Stomach (tissue), 8 donors: ENCODE measurements at regions not wholly inside any gene's neighbourhood (a gene's known extent, or its start where the extent isn't known, plus 50 kb on each side); places are given as distances from the start of the nearest gene placed in this dataset.

Experiments
- DNase-seq, 2 donors: peaks; one replicate each; pipeline versions ENCODE4 v3.0.0 to v3.0.0-alpha.2; 2013 to 2019
- H3K27ac ChIP-seq, 5 donors: fragments of 200-600 bp in 4 of 5; sonication (generic) in 4 of 5; one replicate each; pipeline ENCODE4 v1.5.1; 2013 to 2019; ENCODE audit warnings: mild to moderate bottlenecking in 1 of 5, moderate library complexity in 1 of 5
- H3K27me3 ChIP-seq, 3 donors: fragments of 200-600 bp; sonication (generic); one replicate each; pipeline ENCODE4 v1.5.1; 2017 to 2019; ENCODE audit warnings: mixed run types in 1 of 3
- H3K36me3 ChIP-seq, 4 donors: fragments of 200-600 bp; sonication (generic); 1 replicate in 3 of 4; 2 replicates in 1 of 4; pipeline ENCODE4 v1.5.1; 2016 to 2019
- H3K4me1 ChIP-seq, 4 donors: fragments of 200-600 bp; sonication (generic); one replicate each; pipeline ENCODE4 v1.5.1; 2016 to 2019
- H3K4me3 ChIP-seq, 4 donors: fragments of 200-600 bp; sonication (generic) in 3 of 4; one replicate each; pipeline ENCODE4 v1.5.1; 2016 to 2019; ENCODE audit warnings: mild to moderate bottlenecking in 1 of 4
- H3K9me3 ChIP-seq, 4 donors: fragments of 200-600 bp; sonication (generic); one replicate each; pipeline ENCODE4 v1.5.1; 2016 to 2019
- EP300 ChIP-seq: sonication (generic); formaldehyde crosslinking; IDR thresholded peaks from one replicate; pipeline ENCODE4 v1.6.1; 2017; ENCODE audit warnings: antibody characterized with exemption
- POLR2A ChIP-seq, 4 donors: fragments of 450-650 bp; IDR thresholded peaks; one replicate each; pipeline ENCODE4 v1.6.1; 2016; ENCODE audit warnings: antibody characterized with exemption in 4 of 4, control low read depth in 2 of 4, mild to moderate bottlenecking in 1 of 4, moderate library complexity in 1 of 4
- POLR2AphosphoS5 ChIP-seq, 3 donors: sonication (generic); formaldehyde crosslinking; IDR thresholded peaks; one replicate each; pipeline ENCODE4 v1.6.1; 2016; ENCODE audit warnings: antibody characterized with exemption in 3 of 3
- WGBS, 5 donors: extraction: QIAGEN DNeasy Blood & Tissue Kit in 3 of 5; methylation state at CpG; one replicate each; pipeline versions ENCODE4 v1.1.5 to v1.1.7; 2013 to 2018; 5-methylcytosine and 5-hydroxymethylcytosine counted together
- intact Hi-C: fragments of 100-400 bp; cut with DNase I; formaldehyde crosslinking; loops from one replicate; pipeline ENCODE4 v1.15.1; 2023; ENCODE audit warnings: low total_unique reads
- TF ChIP-seq, protein P1 (sequence below), 7 experiments: fragments of 450-650 bp in 4 of 7; fragments of 200-600 bp in 3 of 7; sonication (generic) in 3 of 7; IDR thresholded peaks; one replicate each; pipeline ENCODE4 v1.5.1; 2016 to 2019; ENCODE audit warnings: antibody characterized with exemption in 7 of 7, control low read depth in 2 of 7, mild to moderate bottlenecking in 1 of 7
- donor health status: healthy with polysubstance abuse.
- donor health status: Bipolar disorder and iron deficiency.
- donor health status: healthy.

DNA sequence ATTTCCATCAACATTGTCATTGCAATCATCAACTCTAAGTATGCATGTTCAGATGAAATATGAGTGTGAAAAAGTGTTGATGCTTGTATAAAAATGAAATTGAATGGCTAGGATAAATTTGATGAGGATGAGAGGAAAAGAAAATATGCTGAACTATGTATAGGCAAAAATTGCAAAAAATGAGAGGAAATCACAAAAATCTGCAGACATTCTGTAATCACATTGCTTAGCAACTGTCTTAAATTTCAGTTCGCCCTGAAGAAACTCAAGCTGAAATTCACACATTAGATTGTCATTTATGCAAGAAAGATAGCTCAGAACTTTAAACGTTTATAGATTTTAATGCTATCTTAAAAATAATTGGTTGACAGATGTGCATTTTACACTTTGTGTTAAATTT, 1098.8 kb upstream of the IGFBP7 start:
- Histone ChIP-seq H3K9me3 (no peaks in the 10 kb centered on the region), H3K27me3 (no peaks in the 10 kb centered on the region), H3K4me1 (no peaks in the 10 kb centered on the region), H3K4me3 (no peak overlapping the region), H3K36me3 (no peaks in the 10 kb centered on the region), H3K27ac (no peak overlapping the region)
- DNase-seq: no peak
- 81 to 92% (median 86%) methylated on average over 2 of the region's 2 CpGs for WGBS, 5 donors
- no peak for TF ChIP-seq POLR2A (IDR thresholded peaks at IDR 0.05)
- no peak for TF ChIP-seq EP300
- TF ChIP-seq, protein P1, sequence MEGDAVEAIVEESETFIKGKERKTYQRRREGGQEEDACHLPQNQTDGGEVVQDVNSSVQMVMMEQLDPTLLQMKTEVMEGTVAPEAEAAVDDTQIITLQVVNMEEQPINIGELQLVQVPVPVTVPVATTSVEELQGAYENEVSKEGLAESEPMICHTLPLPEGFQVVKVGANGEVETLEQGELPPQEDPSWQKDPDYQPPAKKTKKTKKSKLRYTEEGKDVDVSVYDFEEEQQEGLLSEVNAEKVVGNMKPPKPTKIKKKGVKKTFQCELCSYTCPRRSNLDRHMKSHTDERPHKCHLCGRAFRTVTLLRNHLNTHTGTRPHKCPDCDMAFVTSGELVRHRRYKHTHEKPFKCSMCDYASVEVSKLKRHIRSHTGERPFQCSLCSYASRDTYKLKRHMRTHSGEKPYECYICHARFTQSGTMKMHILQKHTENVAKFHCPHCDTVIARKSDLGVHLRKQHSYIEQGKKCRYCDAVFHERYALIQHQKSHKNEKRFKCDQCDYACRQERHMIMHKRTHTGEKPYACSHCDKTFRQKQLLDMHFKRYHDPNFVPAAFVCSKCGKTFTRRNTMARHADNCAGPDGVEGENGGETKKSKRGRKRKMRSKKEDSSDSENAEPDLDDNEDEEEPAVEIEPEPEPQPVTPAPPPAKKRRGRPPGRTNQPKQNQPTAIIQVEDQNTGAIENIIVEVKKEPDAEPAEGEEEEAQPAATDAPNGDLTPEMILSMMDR (IDR thresholded peaks at IDR 0.05): no peak
- no peak for TF ChIP-seq POLR2AphosphoS5 (IDR thresholded peaks at IDR 0.05)
- intact Hi-C loops: no loop called here

DNA sequence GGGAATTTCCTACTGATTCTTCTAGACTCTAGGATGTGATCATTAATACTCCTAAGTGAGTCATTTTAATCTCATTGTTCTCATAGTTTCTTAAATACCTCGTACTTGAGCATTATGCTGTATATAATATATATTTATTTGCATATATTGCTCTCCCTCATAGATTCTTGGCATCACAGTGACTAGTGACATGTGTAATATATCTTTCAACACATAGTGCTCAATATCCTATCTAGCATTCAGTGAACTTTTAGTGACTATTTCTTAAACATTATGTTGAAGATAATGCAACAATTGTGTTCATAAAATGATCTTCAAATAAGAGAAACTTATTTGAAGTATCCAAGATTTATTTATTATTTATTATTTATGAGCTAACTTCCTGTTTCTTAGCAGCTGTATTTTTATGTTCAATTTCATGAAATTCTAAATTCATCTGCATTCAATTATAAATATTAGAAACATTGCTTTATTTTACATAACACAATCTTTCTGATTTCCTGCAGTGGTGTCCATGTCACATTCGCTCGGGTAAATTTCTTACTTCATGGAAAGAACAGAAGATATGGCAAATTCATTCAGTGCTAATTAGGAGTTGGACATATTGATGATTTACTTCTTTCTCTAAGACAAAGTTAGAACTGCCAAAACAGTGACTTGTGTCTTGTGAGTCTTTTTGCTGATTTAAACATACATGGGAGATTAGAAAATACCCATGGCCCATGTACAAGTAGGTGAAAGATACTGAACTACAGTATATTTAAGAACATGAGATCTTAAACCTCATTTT, 1095.5 kb upstream of the IGFBP7 start:
- no peaks in the 10 kb centered on the region for H3K9me3 ChIP-seq
- WGBS, 5 donors: 72 to 85% (median 84%) methylated on average over 3 of the region's 3 CpGs
- H3K4me1 ChIP-seq: no peaks in the 10 kb centered on the region
- H3K4me3 ChIP-seq: no peak overlapping the region
- intact Hi-C loops: no loop called here
- H3K27ac ChIP-seq: no peak overlapping the region
- no peaks in the 10 kb centered on the region for H3K36me3 ChIP-seq
- H3K27me3 ChIP-seq: no peaks in the 10 kb centered on the region
- no peak for TF ChIP-seq EP300
- no peak for TF ChIP-seq POLR2A (IDR thresholded peaks at IDR 0.05)
- TF ChIP-seq POLR2AphosphoS5 (IDR thresholded peaks at IDR 0.05): no peak
- TF ChIP-seq, protein P1 (IDR thresholded peaks at IDR 0.05): no peak
- DNase-seq: no peak

DNA sequence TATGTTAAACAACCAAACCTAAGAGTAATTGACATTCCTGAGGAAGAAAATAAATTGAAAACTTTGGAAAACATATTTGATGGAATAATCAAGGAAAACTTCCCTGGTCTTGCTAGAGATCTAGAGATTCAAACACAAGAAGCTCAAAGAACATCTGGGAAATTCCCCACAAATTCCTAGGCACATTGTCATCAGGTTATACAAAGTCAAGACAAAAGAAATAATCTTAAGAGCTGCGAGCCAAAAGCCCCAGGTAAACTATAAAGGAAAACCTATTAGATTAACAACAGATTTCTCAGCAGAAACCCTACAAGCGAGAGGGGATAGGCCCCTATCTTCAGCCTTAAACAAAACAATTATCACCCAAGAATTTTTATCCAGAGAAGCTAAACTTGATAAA, 1082.0 kb upstream of the IGFBP7 start:
- DNase-seq: no peak
- intact Hi-C loops: no loop called here
- Histone ChIP-seq H3K9me3 (peaks cover 0 to 17% (median 11%) of the 10 kb centered on the region in 4 donors), H3K27me3 (no peaks in the 10 kb centered on the region), H3K4me3 (no peak overlapping the region), H3K27ac (no peak overlapping the region), H3K36me3 (no peaks in the 10 kb centered on the region), H3K4me1 (no peaks in the 10 kb centered on the region)
- WGBS, 5 donors: 38 to 55% (median 53%) methylated on average over 2 of the region's 2 CpGs
- TF ChIP-seq, protein P1 (IDR thresholded peaks at IDR 0.05): no peak
- no peak for TF ChIP-seq POLR2AphosphoS5 (IDR thresholded peaks at IDR 0.05)
- TF ChIP-seq POLR2A (IDR thresholded peaks at IDR 0.05): no peak
- TF ChIP-seq EP300: no peak

DNA sequence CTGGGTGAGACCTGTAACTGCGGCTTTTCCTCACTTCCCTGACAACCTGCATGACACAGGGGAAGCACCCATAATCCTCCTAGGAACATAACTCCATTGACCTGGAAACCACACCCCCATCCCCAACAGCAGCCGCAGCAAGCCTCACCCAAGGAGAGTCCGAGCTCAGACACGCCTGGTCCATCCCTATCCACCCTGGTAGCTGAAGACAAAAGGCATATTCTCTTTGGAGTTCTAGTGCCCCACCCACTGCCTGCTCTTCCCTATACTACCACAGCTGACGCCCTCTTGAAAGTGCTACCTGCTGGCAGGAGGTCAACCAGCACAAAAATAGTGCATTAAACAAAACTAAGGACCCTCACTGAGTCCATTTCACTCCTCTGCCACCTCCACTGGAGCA, 1080.9 kb upstream of the IGFBP7 start:
- Histone ChIP-seq H3K4me1 (no peaks in the 10 kb centered on the region), H3K36me3 (no peaks in the 10 kb centered on the region), H3K4me3 (no peak overlapping the region), H3K9me3 (peaks cover 0 to 17% (median 11%) of the 10 kb centered on the region in 4 donors), H3K27me3 (no peaks in the 10 kb centered on the region), H3K27ac (no peak overlapping the region)
- DNase-seq: no peak
- no peak for TF ChIP-seq EP300
- TF ChIP-seq, protein P1 (IDR thresholded peaks at IDR 0.05): no peak
- TF ChIP-seq POLR2AphosphoS5 (IDR thresholded peaks at IDR 0.05): no peak
- TF ChIP-seq POLR2A (IDR thresholded peaks at IDR 0.05): no peak
- intact Hi-C loops: no loop called here
- WGBS, 5 donors: 78 to 87% (median 81%) methylated on average over 5 of the region's 5 CpGs
